Kidney tubule cell (primary cell): ENCODE measurements at regions not wholly inside any gene's neighbourhood (a gene's known extent, or its start where the extent isn't known, plus 50 kb on each side); places are given as distances from the start of the nearest gene placed in this dataset.

Source experiments
- DNase-seq: peaks from one replicate; pipeline ENCODE4 v3.0.0-alpha.2; 2018; ENCODE audit warnings: low spot score

- DNase-seq = no peak
Observed at GRCh38 chr2:53536583-53537361, 230.8 kb upstream of the CHAC2 start.

GRCh38 chr2:53535234-53535840, 232.3 kb upstream of the CHAC2 start:
- DNase-seq = no peak

- no peak for DNase-seq
Observed at GRCh38 chr2:53530126-53530525, 237.5 kb upstream of the CHAC2 start.

- no peak for DNase-seq
Observed at GRCh38 chr2:53527056-53527455, 240.5 kb upstream of the CHAC2 start.

- DNase-seq = peak; percentile 7
Observed at GRCh38 chr2:53519918-53520841, 247.4 kb upstream of the CHAC2 start.

- no peak for DNase-seq
Observed at GRCh38 chr2:53517406-53517805, 250.2 kb upstream of the CHAC2 start.

- DNase-seq = no peak
Observed at GRCh38 chr2:53516650-53517049, 251.0 kb upstream of the CHAC2 start.

GRCh38 chr2:53515435-53516332, 251.9 kb upstream of the CHAC2 start:
- DNase-seq = no peak

GRCh38 chr2:53513167-53513666, 254.4 kb upstream of the CHAC2 start:
- DNase-seq = no peak

- DNase-seq = peak; percentile 46
Observed at GRCh38 chr2:53512071-53512826, 255.4 kb upstream of the CHAC2 start.

- DNase-seq = no peak
Observed at GRCh38 chr2:53511549-53511948, 256.1 kb upstream of the CHAC2 start.

GRCh38 chr2:53510401-53510800, 257.2 kb upstream of the CHAC2 start:
- DNase-seq = no peak

GRCh38 chr2:53509831-53510388, 257.7 kb upstream of the CHAC2 start:
- DNase-seq = no peak

GRCh38 chr2:53508667-53509066, 258.9 kb upstream of the CHAC2 start:
- DNase-seq = no peak

- DNase-seq = peak; percentile 8
Observed at GRCh38 chr2:53507070-53507469, 260.5 kb upstream of the CHAC2 start.

GRCh38 chr2:53505826-53506225, 261.8 kb upstream of the CHAC2 start:
- peak; percentile 44 for DNase-seq

GRCh38 chr2:53504507-53504906, 263.1 kb upstream of the CHAC2 start:
- no peak for DNase-seq

GRCh38 chr2:53500181-53500580, 267.4 kb upstream of the CHAC2 start:
- DNase-seq = no peak

GRCh38 chr2:53498210-53498609, 269.4 kb upstream of the CHAC2 start:
- no peak for DNase-seq

GRCh38 chr2:53497020-53497419, 270.6 kb upstream of the CHAC2 start:
- DNase-seq = no peak
